GM12878 (cell line): ENCODE measurements at regions not wholly inside any gene's neighbourhood (a gene's known extent, or its start where the extent isn't known, plus 50 kb on each side); places are given as distances from the start of the nearest gene placed in this dataset.
A peak's percentile ranks its signal among the peaks of the same experiment; 100 is the strongest.

ENCODE experiments used
- CBFB ChIP-seq: IDR thresholded peaks from 2 replicates; pipeline ENCODE4 v1.6.1; 2016; ENCODE audit warnings: antibody characterized with exemption, low read depth
- CBX3 ChIP-seq: fragments of 200-600 bp; sonication (generic); IDR thresholded peaks from 2 replicates; pipeline ENCODE4 v1.6.1; 2016; ENCODE audit warnings: low read depth, borderline replicate concordance
- CHD2 ChIP-seq: IDR thresholded peaks from 2 replicates; pipeline ENCODE4 v1.6.1; 2011; ENCODE audit warnings: low read depth, low read length, improper control_type of control experiment, borderline replicate concordance
- EED ChIP-seq: sonication (generic); IDR thresholded peaks from 2 replicates; pipeline ENCODE4 v1.6.1; 2016; ENCODE audit warnings: antibody characterized with exemption, low read depth
- GABPA ChIP-seq: IDR thresholded peaks from 2 replicates; pipeline ENCODE4 v1.6.1; 2014; ENCODE audit warnings: antibody characterized with exemption, low read depth, mild to moderate bottlenecking, inconsistent platforms
- HDAC2 ChIP-seq: fragments of 200-600 bp; sonication (generic); IDR thresholded peaks from 2 replicates; pipeline ENCODE4 v1.6.1; 2017
- IRF4 ChIP-seq: IDR thresholded peaks from 2 replicates; pipeline ENCODE4 v1.6.1; 2011; ENCODE audit warnings: low read depth, low read length
- JUNB ChIP-seq: IDR thresholded peaks from 2 replicates; pipeline ENCODE4 v1.6.1; 2016; ENCODE audit warnings: antibody characterized with exemption, mild to moderate bottlenecking
- KDM1A ChIP-seq: fragments of 200-600 bp; sonication (generic); IDR thresholded peaks from 2 replicates; pipeline ENCODE4 v1.6.1; 2016; ENCODE audit warnings: borderline replicate concordance
- MTA2 ChIP-seq: fragments of 450-650 bp; IDR thresholded peaks from 2 replicates; pipeline ENCODE4 v1.6.1; 2016; ENCODE audit warnings: low read depth, mild to moderate bottlenecking, moderate library complexity
- MXI1 ChIP-seq: fragments of 150-350 bp; IDR thresholded peaks from 2 replicates; pipeline ENCODE4 v1.6.1; 2011; ENCODE audit warnings: low read depth, mild to moderate bottlenecking, inconsistent platforms, low read length, improper control_type of control experiment
- MYC ChIP-seq: IDR thresholded peaks from 2 replicates; pipeline ENCODE4 v1.6.1; 2011; ENCODE audit warnings: mild to moderate bottlenecking, low read length, moderate library complexity, inconsistent platforms; ENCODE audit not compliant: insufficient read depth, insufficient replicate concordance, insufficient read length, severe bottlenecking
- NFYA ChIP-seq: IDR thresholded peaks from 2 replicates; pipeline ENCODE4 v1.6.1; 2011; ENCODE audit warnings: low read depth, mild to moderate bottlenecking, low read length, improper control_type of control experiment, borderline replicate concordance
- NR2F1 ChIP-seq: fragments of 450-650 bp; conservative IDR thresholded peaks from 2 replicates; pipeline ENCODE4 v1.6.1; 2017; ENCODE audit warnings: mild to moderate bottlenecking
- NRF1 ChIP-seq: conservative IDR thresholded peaks from 2 replicates; pipeline ENCODE4 v1.6.1; 2011; ENCODE audit warnings: mild to moderate bottlenecking, low read depth, low read length, improper control_type of control experiment
- POLR2A ChIP-seq: IDR thresholded peaks from 2 replicates; pipeline ENCODE4 v1.6.1; 2011; ENCODE audit warnings: low read depth, mild to moderate bottlenecking, low read length
- POLR2AphosphoS2 ChIP-seq: IDR thresholded peaks from 2 replicates; pipeline ENCODE4 v1.6.1; 2011; ENCODE audit warnings: low read depth, mild to moderate bottlenecking, low read length, improper control_type of control experiment, moderate library complexity
- RAD51 ChIP-seq: fragments of 450-650 bp; IDR thresholded peaks from 2 replicates; pipeline ENCODE4 v1.6.1; 2016; ENCODE audit warnings: moderate library complexity, mild to moderate bottlenecking, inconsistent platforms
- RBBP5 ChIP-seq: fragments of 200-600 bp; sonication (generic); conservative IDR thresholded peaks from 2 replicates; pipeline ENCODE4 v1.6.1; 2016
- STAT3 ChIP-seq: IDR thresholded peaks from 2 replicates; pipeline ENCODE4 v1.6.1; 2011; ENCODE audit warnings: low read depth, low read length, improper control_type of control experiment
- TBL1XR1 ChIP-seq: IDR thresholded peaks from 2 replicates; pipeline ENCODE4 v1.6.1; 2012; ENCODE audit warnings: low read depth, low read length, improper control_type of control experiment
- ZNF207 ChIP-seq: fragments of 450-650 bp; IDR thresholded peaks from 2 replicates; pipeline ENCODE4 v1.6.1; 2014; ENCODE audit warnings: antibody characterized with exemption, mild to moderate bottlenecking, borderline replicate concordance
- ZNF24 ChIP-seq: fragments of 450-650 bp; IDR thresholded peaks from 2 replicates; pipeline ENCODE4 v1.6.1; 2017; ENCODE audit warnings: antibody characterized with exemption, mild to moderate bottlenecking
- TF ChIP-seq, protein P1 (sequence below): IDR thresholded peaks from 2 replicates; pipeline ENCODE4 v1.6.1; 2012; ENCODE audit warnings: improper control_type of control experiment, low read depth, low read length; ENCODE audit not compliant: insufficient replicate concordance
- TF ChIP-seq, protein P2 (sequence below): IDR thresholded peaks from 2 replicates; pipeline ENCODE4 v1.6.1; 2011; ENCODE audit warnings: mild to moderate bottlenecking, low read depth, low read length, moderate library complexity; ENCODE audit not compliant: insufficient replicate concordance
- TF ChIP-seq, protein P3 (sequence below): fragments of 150-350 bp; IDR thresholded peaks from 2 replicates; pipeline ENCODE4 v1.6.1; 2014; ENCODE audit warnings: mild to moderate bottlenecking, low read depth, low read length

DNA sequence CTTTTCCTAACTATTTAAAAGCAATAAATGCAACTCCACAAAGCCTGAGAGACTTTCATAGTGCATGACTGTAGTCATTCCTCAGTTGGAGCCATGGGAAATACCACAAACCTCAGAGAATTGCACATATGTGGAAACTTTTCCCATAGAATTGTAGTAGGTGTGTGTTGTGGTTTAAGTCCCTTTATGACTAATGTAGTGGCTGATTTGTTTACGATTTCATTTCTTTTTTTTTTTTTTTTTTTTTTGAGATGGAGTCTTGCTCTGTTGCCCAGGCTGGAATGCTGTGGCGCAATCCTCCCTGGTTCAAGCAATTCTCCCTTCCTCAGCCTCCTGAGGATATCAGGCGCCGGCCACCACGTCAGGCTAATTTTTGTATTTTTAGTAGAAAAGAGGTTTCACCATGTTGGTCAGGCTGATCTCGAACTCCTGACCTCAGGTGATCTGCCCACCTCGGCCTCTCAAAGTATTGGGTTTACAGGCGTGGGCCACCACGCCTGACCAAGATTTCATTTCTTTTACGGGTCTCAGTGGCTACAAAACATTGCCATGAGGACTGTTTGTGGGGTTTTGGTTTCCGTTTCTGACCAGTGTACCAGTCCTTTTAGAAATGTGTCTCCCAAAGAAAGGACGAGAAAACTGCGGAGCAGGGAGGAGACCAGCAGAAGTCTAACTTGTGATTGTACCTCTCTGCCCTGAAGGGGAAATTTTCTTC lies 212.1 kb upstream of the MARCKS start (continued):
- TF ChIP-seq, protein P1, sequence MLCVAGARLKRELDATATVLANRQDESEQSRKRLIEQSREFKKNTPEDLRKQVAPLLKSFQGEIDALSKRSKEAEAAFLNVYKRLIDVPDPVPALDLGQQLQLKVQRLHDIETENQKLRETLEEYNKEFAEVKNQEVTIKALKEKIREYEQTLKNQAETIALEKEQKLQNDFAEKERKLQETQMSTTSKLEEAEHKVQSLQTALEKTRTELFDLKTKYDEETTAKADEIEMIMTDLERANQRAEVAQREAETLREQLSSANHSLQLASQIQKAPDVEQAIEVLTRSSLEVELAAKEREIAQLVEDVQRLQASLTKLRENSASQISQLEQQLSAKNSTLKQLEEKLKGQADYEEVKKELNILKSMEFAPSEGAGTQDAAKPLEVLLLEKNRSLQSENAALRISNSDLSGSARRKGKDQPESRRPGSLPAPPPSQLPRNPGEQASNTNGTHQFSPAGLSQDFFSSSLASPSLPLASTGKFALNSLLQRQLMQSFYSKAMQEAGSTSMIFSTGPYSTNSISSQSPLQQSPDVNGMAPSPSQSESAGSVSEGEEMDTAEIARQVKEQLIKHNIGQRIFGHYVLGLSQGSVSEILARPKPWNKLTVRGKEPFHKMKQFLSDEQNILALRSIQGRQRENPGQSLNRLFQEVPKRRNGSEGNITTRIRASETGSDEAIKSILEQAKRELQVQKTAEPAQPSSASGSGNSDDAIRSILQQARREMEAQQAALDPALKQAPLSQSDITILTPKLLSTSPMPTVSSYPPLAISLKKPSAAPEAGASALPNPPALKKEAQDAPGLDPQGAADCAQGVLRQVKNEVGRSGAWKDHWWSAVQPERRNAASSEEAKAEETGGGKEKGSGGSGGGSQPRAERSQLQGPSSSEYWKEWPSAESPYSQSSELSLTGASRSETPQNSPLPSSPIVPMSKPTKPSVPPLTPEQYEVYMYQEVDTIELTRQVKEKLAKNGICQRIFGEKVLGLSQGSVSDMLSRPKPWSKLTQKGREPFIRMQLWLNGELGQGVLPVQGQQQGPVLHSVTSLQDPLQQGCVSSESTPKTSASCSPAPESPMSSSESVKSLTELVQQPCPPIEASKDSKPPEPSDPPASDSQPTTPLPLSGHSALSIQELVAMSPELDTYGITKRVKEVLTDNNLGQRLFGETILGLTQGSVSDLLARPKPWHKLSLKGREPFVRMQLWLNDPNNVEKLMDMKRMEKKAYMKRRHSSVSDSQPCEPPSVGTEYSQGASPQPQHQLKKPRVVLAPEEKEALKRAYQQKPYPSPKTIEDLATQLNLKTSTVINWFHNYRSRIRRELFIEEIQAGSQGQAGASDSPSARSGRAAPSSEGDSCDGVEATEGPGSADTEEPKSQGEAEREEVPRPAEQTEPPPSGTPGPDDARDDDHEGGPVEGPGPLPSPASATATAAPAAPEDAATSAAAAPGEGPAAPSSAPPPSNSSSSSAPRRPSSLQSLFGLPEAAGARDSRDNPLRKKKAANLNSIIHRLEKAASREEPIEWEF = peak; percentile 83
- TF ChIP-seq CBFB (peak; percentile 95), TBL1XR1 (no peak; the same call in 1 of the 2 replicates), MXI1 (0 out of 2 replicates have a peak, but pooled peaks have one; percentile 30), RAD51 (no peak), ZNF24 (peak; percentile 64), JUNB (peak; percentile 88), RBBP5 (no peak; the same call in 1 of the 2 replicates), NRF1 (no peak), HDAC2 (no peak), NFYA (no peak), GABPA (no peak), POLR2A (no peak), KDM1A (no peak), NR2F1 (0 out of 2 replicates have a peak, but pooled peaks have one; percentile 37), MYC (no peak), EED (peak; percentile 96), CBX3 (no peak), STAT3 (no peak), POLR2AphosphoS2 (0 out of 2 replicates have a peak, but pooled peaks have one; percentile 13), MTA2 (peak; percentile 80), IRF4 (peak; percentile 85; the same call in 1 of the 2 replicates), CHD2 (no peak), ZNF207 (no peak)
- TF ChIP-seq, protein P2, sequence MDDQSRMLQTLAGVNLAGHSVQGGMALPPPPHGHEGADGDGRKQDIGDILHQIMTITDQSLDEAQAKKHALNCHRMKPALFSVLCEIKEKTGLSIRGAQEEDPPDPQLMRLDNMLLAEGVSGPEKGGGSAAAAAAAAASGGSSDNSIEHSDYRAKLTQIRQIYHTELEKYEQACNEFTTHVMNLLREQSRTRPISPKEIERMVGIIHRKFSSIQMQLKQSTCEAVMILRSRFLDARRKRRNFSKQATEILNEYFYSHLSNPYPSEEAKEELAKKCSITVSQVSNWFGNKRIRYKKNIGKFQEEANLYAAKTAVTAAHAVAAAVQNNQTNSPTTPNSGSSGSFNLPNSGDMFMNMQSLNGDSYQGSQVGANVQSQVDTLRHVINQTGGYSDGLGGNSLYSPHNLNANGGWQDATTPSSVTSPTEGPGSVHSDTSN = no peak
- TF ChIP-seq, protein P3, sequence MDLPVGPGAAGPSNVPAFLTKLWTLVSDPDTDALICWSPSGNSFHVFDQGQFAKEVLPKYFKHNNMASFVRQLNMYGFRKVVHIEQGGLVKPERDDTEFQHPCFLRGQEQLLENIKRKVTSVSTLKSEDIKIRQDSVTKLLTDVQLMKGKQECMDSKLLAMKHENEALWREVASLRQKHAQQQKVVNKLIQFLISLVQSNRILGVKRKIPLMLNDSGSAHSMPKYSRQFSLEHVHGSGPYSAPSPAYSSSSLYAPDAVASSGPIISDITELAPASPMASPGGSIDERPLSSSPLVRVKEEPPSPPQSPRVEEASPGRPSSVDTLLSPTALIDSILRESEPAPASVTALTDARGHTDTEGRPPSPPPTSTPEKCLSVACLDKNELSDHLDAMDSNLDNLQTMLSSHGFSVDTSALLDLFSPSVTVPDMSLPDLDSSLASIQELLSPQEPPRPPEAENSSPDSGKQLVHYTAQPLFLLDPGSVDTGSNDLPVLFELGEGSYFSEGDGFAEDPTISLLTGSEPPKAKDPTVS = no peak
